ENCODE measurements at regions not wholly inside any gene's neighbourhood (a gene's known extent, or its start where the extent isn't known, plus 50 kb on each side); places are given as distances from the start of the nearest gene placed in this dataset.

- 46 to 56% (median 55%) methylated on average over 6 of the region's 6 CpGs for WGBS, 3 donors
- intact Hi-C loops (cut with DNase I), result no loop called here
- Histone ChIP-seq H3K36me3 (no peaks in the 10 kb centered on the region), H3K27me3 (no peaks in the 10 kb centered on the region), H3K9me3 (no peaks in the 10 kb centered on the region), H3K4me3 (no peak overlapping the region), H3K27ac (no peak overlapping the region), H3K4me1 (ENCODE audit: insufficient read depth) (no peaks in the 10 kb centered on the region)
- TF ChIP-seq EP300 (IDR thresholded peaks at IDR 0.05) (no peak), CTCF (IDR thresholded peaks at IDR 0.05) (no peak), POLR2A (IDR thresholded peaks at IDR 0.05) (no peak)
- no peak for DNase-seq
Observed at GRCh38 chr2:58928391-58928790, 687.3 kb upstream of the FANCL start.

GRCh38 chr2:58926112-58926511 is 685.0 kb upstream of the FANCL start:
- Histone ChIP-seq H3K4me3 (no peak overlapping the region), H3K36me3 (no peaks in the 10 kb centered on the region), H3K27me3 (no peaks in the 10 kb centered on the region), H3K4me1 (ENCODE audit: insufficient read depth) (no peaks in the 10 kb centered on the region), H3K27ac (no peak overlapping the region), H3K9me3 (no peaks in the 10 kb centered on the region)
- no peak for DNase-seq
- no peak for TF ChIP-seq POLR2A (IDR thresholded peaks at IDR 0.05)
- TF ChIP-seq CTCF (IDR thresholded peaks at IDR 0.05), result no peak
- no peak for TF ChIP-seq EP300 (IDR thresholded peaks at IDR 0.05)
- WGBS, 3 donors, result 92 to 97% (median 93%) methylated on average over 5 of the region's 5 CpGs
- intact Hi-C loops (cut with DNase I), result no loop called here

- DNase-seq, result no peak
- WGBS, 3 donors, result 76 to 83% (median 79%) methylated on average over 4 of the region's 4 CpGs
Observed at GRCh38 chr2:58925676-58926081, 684.6 kb upstream of the FANCL start.

GRCh38 chr2:58923869-58924268 is 682.7 kb upstream of the FANCL start:
- Histone ChIP-seq H3K27me3 (no peaks in the 10 kb centered on the region), H3K27ac (no peak overlapping the region), H3K4me1 (ENCODE audit: insufficient read depth) (no peaks in the 10 kb centered on the region), H3K36me3 (no peaks in the 10 kb centered on the region), H3K9me3 (no peaks in the 10 kb centered on the region), H3K4me3 (no peak overlapping the region)
- TF ChIP-seq POLR2A (IDR thresholded peaks at IDR 0.05), result no peak
- no peak for TF ChIP-seq EP300 (IDR thresholded peaks at IDR 0.05)
- no peak for TF ChIP-seq CTCF (IDR thresholded peaks at IDR 0.05)
- 91 to 96% (median 92%) methylated on average over 1 of the region's 1 CpG for WGBS, 3 donors
- intact Hi-C loops (cut with DNase I), result no loop called here
- DNase-seq, result no peak

More at GRCh38 chr2:58925676-58926081, 684.6 kb upstream of the FANCL start:
- TF ChIP-seq POLR2A (IDR thresholded peaks at IDR 0.05) (no peak), CTCF (IDR thresholded peaks at IDR 0.05) (no peak), EP300 (IDR thresholded peaks at IDR 0.05) (no peak)
- H3K27me3 ChIP-seq, result no peaks in the 10 kb centered on the region
- intact Hi-C loops (cut with DNase I), result no loop called here
- H3K27ac ChIP-seq, result no peak overlapping the region
- no peaks in the 10 kb centered on the region for H3K4me1 ChIP-seq (ENCODE audit: insufficient read depth)
- H3K9me3 ChIP-seq, result no peaks in the 10 kb centered on the region
- H3K4me3 ChIP-seq, result no peak overlapping the region
- no peaks in the 10 kb centered on the region for H3K36me3 ChIP-seq

GRCh38 chr2:58922245-58922644 is 681.1 kb upstream of the FANCL start:
- H3K27me3 ChIP-seq, result no peaks in the 10 kb centered on the region
- WGBS, 3 donors, result 89 to 97% (median 96%) methylated on average over 1 of the region's 1 CpG
- no peak overlapping the region for H3K4me3 ChIP-seq
- no peak for DNase-seq
- TF ChIP-seq CTCF (IDR thresholded peaks at IDR 0.05) (no peak), EP300 (IDR thresholded peaks at IDR 0.05) (no peak), POLR2A (IDR thresholded peaks at IDR 0.05) (no peak)
- no peaks in the 10 kb centered on the region for H3K36me3 ChIP-seq
- intact Hi-C loops (cut with DNase I), result no loop called here
- H3K27ac ChIP-seq, result no peak overlapping the region
- no peaks in the 10 kb centered on the region for H3K9me3 ChIP-seq
- H3K4me1 ChIP-seq (ENCODE audit: insufficient read depth), result no peaks in the 10 kb centered on the region
